Neuronal stem cell (in vitro differentiated cells): ENCODE measurements at regions not wholly inside any gene's neighbourhood (a gene's known extent, or its start where the extent isn't known, plus 50 kb on each side); places are given as distances from the start of the nearest gene placed in this dataset.
A peak's percentile ranks its signal among the peaks of the same experiment; 100 is the strongest.

Experiments
- DNase-seq: peaks from one replicate; pipeline ENCODE4 v3.0.0-alpha.2; 2013; ENCODE audit warnings: low spot score
- H2AFZ ChIP-seq: one replicate; pipeline ENCODE4 v1.6.1; 2013; ENCODE audit warnings: mild to moderate bottlenecking, low read length, inconsistent platforms
- H2AK5ac ChIP-seq: 2 replicates; pipeline ENCODE4 v1.6.1; 2013; ENCODE audit warnings: low read depth, mild to moderate bottlenecking, inconsistent platforms, low read length, moderate library complexity, mixed read lengths
- H2BK120ac ChIP-seq: 2 replicates; pipeline ENCODE4 v1.6.1; 2013; ENCODE audit warnings: low read depth, mild to moderate bottlenecking, inconsistent platforms, low read length, moderate library complexity, mixed read lengths
- H2BK12ac ChIP-seq: one replicate; pipeline ENCODE4 v1.6.1; 2013; ENCODE audit warnings: low read length, inconsistent platforms
- H2BK15ac ChIP-seq: 2 replicates; pipeline ENCODE4 v1.6.1; 2013; ENCODE audit warnings: mild to moderate bottlenecking, low read length, inconsistent platforms, mixed read lengths
- H2BK5ac ChIP-seq: one replicate; pipeline ENCODE4 v1.6.1; 2013; ENCODE audit warnings: inconsistent platforms, mild to moderate bottlenecking, low read length, moderate library complexity
- H3K14ac ChIP-seq: one replicate; pipeline ENCODE4 v1.6.1; 2013; ENCODE audit warnings: low read length, inconsistent platforms
- H3K18ac ChIP-seq: 2 replicates; pipeline ENCODE4 v1.6.1; 2013; ENCODE audit warnings: low read length, inconsistent platforms
- H3K23ac ChIP-seq: 2 replicates; pipeline ENCODE4 v1.6.1; 2013; ENCODE audit warnings: low read depth, mild to moderate bottlenecking, mixed read lengths, low read length, inconsistent platforms; ENCODE audit not compliant: poor library complexity
- H3K27ac ChIP-seq: replicated peaks from 3 replicates; pipeline ENCODE4 v1.5.1; 2013; ENCODE audit warnings: low read length, inconsistent platforms
- H3K27me3 ChIP-seq, 3 experiments: 2 replicates each; pipeline ENCODE4 v1.6.1; 2013; ENCODE audit warnings: low read length in 3 of 3, mild to moderate bottlenecking in 2 of 3, inconsistent platforms in 1 of 3, low read depth in 1 of 3, mixed read lengths in 1 of 3, moderate library complexity in 1 of 3; ENCODE audit not compliant: control insufficient read depth in 3 of 3, insufficient read depth in 3 of 3
- H3K36me3 ChIP-seq, 2 donors: replicated peaks in 1 of 2; 2 replicates each; pipeline ENCODE4 v1.6.1; 2013; ENCODE audit warnings: low read length in 2 of 2; ENCODE audit not compliant: control insufficient read depth in 2 of 2, insufficient read depth in 2 of 2
- H3K4ac ChIP-seq: 2 replicates; pipeline ENCODE4 v1.6.1; 2013; ENCODE audit warnings: inconsistent platforms, mild to moderate bottlenecking, low read length, moderate library complexity
- H3K4me1 ChIP-seq, 2 donors: 1 replicate in 1 of 2; 2 replicates in 1 of 2; pipeline ENCODE4 v1.6.1; 2013; ENCODE audit warnings: low read length in 2 of 2, low read depth in 1 of 2; ENCODE audit not compliant: control insufficient read depth in 2 of 2, insufficient read depth in 1 of 2
- H3K4me2 ChIP-seq: one replicate; pipeline ENCODE4 v1.6.1; 2013; ENCODE audit warnings: mild to moderate bottlenecking, low read length, inconsistent platforms; ENCODE audit not compliant: insufficient read depth, poor library complexity, severe bottlenecking
- H3K4me3 ChIP-seq, 2 donors: 2 replicates each; pipeline ENCODE4 v1.5.1; 2013; ENCODE audit warnings: low read length in 2 of 2, mild to moderate bottlenecking in 2 of 2, inconsistent platforms in 1 of 2, moderate library complexity in 1 of 2
- H3K79me1 ChIP-seq: one replicate; pipeline ENCODE4 v1.6.1; 2013; ENCODE audit warnings: low read depth, mild to moderate bottlenecking, inconsistent platforms, low read length, moderate library complexity
- H3K9ac ChIP-seq: one replicate; pipeline ENCODE4 v1.6.1; 2013; ENCODE audit warnings: mild to moderate bottlenecking, low read depth, low read length, inconsistent platforms; ENCODE audit not compliant: poor library complexity
- H3K9me3 ChIP-seq, 2 donors: replicated peaks in 1 of 2; 2 replicates each; pipeline versions ENCODE3 to v1.6.1; 2013; ENCODE audit warnings: low read length in 2 of 2, mild to moderate bottlenecking in 2 of 2, inconsistent platforms in 1 of 2, low read depth in 1 of 2, mixed read lengths in 1 of 2, moderate library complexity in 1 of 2; ENCODE audit not compliant: control insufficient read depth in 2 of 2, insufficient read depth in 1 of 2
- H4K8ac ChIP-seq: one replicate; pipeline ENCODE4 v1.6.1; 2013; ENCODE audit warnings: low read depth, mild to moderate bottlenecking, inconsistent platforms, low read length, moderate library complexity
- H4K91ac ChIP-seq: one replicate; pipeline ENCODE4 v1.6.1; 2013; ENCODE audit warnings: low read length, low read depth, mild to moderate bottlenecking, inconsistent platforms; ENCODE audit not compliant: poor library complexity
- WGBS, 2 donors: extraction: QIAGEN DNeasy Blood & Tissue Kit; methylation state at CpG; one replicate each; pipeline ENCODE4 v1.1.7; 2013; ENCODE audit warnings: missing lambda C conversion rate in 2 of 2, mixed read lengths in 1 of 2; ENCODE audit not compliant: insufficient read length in 2 of 2, insufficient replicate concordance in 1 of 2; ENCODE audit errors: extremely low coverage in 2 of 2; 5-methylcytosine and 5-hydroxymethylcytosine counted together

DNA sequence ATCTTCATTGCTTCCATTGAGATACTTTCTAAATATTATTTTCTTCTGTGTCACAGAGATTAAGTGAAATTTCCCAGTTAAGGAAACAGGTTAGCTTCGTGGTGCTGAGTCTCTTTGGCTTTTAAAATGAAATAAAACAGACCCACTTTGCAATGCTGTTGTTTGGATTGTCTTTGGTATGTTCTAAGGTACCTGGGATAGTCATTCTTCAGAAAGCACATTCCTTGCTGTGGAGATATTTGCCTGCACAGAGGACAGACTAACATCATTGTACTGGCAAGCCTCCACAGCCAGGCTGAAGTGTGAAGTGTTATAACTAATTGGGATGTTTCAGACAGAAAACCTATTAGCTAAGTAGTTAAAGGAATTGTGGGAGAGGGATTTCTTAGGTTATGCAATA lies 148.8 kb upstream of the EPHA7 start:
- H2AFZ ChIP-seq: no peak overlapping the region
- H3K4me1 ChIP-seq: peaks cover 0 to 2% of the 10 kb centered on the region in 2 donors
- H4K8ac ChIP-seq: no peak overlapping the region
- H3K9me3 ChIP-seq: no peaks in the 10 kb centered on the region
- H3K14ac ChIP-seq: no peak overlapping the region
- no peak overlapping the region for H2BK12ac ChIP-seq
- H2BK5ac ChIP-seq: no peak overlapping the region
- no peak overlapping the region for H2BK120ac ChIP-seq
- H3K4me2 ChIP-seq: no peak overlapping the region
- no CpG with 5 or more reads among the region's 1 CpG for WGBS, 2 donors
- H3K9ac ChIP-seq: no peak overlapping the region
- no peak overlapping the region for H2BK15ac ChIP-seq
- no peak overlapping the region for H3K4me3 ChIP-seq
- H3K36me3 ChIP-seq: no peaks in the 10 kb centered on the region
- no peak overlapping the region for H3K23ac ChIP-seq
- H3K27me3 ChIP-seq: no peaks in the 10 kb centered on the region
- no peak overlapping the region for H2AK5ac ChIP-seq
- H3K18ac ChIP-seq: no peak overlapping the region
- no peaks in the 10 kb centered on the region for H3K79me1 ChIP-seq
- no peak for DNase-seq
- no peak overlapping the region for H3K27ac ChIP-seq
- no peak overlapping the region for H3K4ac ChIP-seq
- no peak overlapping the region for H4K91ac ChIP-seq

DNA sequence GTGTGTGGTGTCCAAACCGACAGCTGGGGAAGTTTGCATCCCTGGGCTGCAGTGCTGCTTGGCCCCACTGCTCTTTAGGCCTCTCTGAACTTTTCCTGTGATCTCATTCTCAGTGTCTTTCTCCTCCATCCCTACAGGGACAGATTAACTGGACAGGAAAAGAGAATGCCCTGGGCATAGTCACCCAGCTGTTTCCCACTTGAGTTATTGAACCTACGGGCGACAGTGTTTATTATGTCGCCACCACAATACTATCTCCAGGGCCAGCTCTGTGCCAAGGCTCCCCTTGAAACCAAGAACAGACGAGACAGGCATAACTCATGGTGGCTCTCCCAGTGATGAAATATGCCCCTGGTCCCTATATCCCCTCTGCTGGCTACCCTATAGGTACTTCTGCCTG lies 147.8 kb upstream of the EPHA7 start:
- peaks cover 0 to 2% of the 10 kb centered on the region in 2 donors for H3K4me1 ChIP-seq
- no peak overlapping the region for H2BK120ac ChIP-seq
- H4K8ac ChIP-seq: no peak overlapping the region
- peak overlapping the region; percentile 8 for H2AFZ ChIP-seq
- H2BK5ac ChIP-seq: no peak overlapping the region
- H3K36me3 ChIP-seq: no peaks in the 10 kb centered on the region
- H3K14ac ChIP-seq: no peak overlapping the region
- H3K4me3 ChIP-seq: no peak overlapping the region
- H3K4ac ChIP-seq: no peak overlapping the region
- H3K23ac ChIP-seq: no peak overlapping the region
- H3K27ac ChIP-seq: no peak overlapping the region
- no peaks in the 10 kb centered on the region for H3K79me1 ChIP-seq
- no peak overlapping the region for H2BK15ac ChIP-seq
- no peaks in the 10 kb centered on the region for H3K27me3 ChIP-seq
- no peak overlapping the region for H2AK5ac ChIP-seq
- H3K9me3 ChIP-seq: no peaks in the 10 kb centered on the region
- DNase-seq: no peak
- no peak overlapping the region for H2BK12ac ChIP-seq
- no peak overlapping the region for H3K18ac ChIP-seq
- no peak overlapping the region for H4K91ac ChIP-seq
- no CpG with 5 or more reads among the region's 5 CpGs for WGBS, 2 donors
- H3K9ac ChIP-seq: no peak overlapping the region
- no peak overlapping the region for H3K4me2 ChIP-seq

DNA sequence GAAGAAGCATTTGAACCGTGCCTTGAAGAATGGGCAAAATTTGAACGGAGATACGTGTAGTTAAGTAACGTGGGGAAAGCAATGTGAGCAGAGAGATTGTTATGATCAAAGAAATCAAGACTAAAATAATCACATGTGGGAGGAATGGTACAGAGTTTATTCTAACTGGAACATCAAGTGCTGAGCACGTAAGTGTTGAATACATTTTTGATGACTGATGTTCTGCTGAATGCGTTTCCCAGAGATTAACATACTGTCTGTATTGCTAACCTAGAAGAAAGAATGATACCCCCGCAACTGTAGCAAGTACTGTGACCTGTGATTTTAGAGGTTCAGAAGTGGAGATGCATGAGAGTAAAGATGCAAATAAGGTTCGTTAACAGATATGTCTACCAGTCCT lies 146.9 kb upstream of the EPHA7 start:
- no peak overlapping the region for H3K14ac ChIP-seq
- H2AK5ac ChIP-seq: no peak overlapping the region
- no CpG with 5 or more reads among the region's 8 CpGs for WGBS, 2 donors
- H2BK15ac ChIP-seq: no peak overlapping the region
- no peak overlapping the region for H3K27ac ChIP-seq
- no peak overlapping the region for H3K23ac ChIP-seq
- H2BK5ac ChIP-seq: no peak overlapping the region
- DNase-seq: no peak
- no peak overlapping the region for H2BK120ac ChIP-seq
- H3K36me3 ChIP-seq: no peaks in the 10 kb centered on the region
- H3K4me1 ChIP-seq: peaks cover 0 to 2% of the 10 kb centered on the region in 2 donors
- no peak overlapping the region for H3K9ac ChIP-seq
- H3K79me1 ChIP-seq: no peaks in the 10 kb centered on the region
- H3K4me2 ChIP-seq: no peak overlapping the region
- no peak overlapping the region for H3K4me3 ChIP-seq
- H4K91ac ChIP-seq: no peak overlapping the region
- no peak overlapping the region for H3K18ac ChIP-seq
- H3K27me3 ChIP-seq: no peaks in the 10 kb centered on the region
- no peaks in the 10 kb centered on the region for H3K9me3 ChIP-seq
- H2BK12ac ChIP-seq: no peak overlapping the region
- H3K4ac ChIP-seq: no peak overlapping the region
- no peak overlapping the region for H4K8ac ChIP-seq
- no peak overlapping the region for H2AFZ ChIP-seq

DNA sequence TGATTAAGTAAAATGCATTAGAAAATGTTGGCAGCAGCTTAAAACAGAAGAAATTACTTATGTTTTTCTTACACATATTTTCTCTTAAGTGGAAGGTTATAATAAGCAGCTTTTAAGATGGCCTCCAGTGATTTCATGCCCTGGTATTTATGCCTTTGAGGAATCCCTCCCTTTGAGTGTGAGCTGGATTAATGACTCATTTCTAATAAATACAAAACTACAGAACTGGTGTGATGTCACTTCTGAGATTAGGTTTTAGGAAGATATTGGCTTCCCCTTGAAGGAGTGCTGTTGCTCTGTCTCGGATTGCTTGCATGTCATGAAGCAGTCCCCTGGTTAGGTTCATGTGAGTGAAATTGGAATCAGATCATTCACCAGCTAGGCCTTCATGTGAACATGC lies 143.2 kb upstream of the EPHA7 start:
- H3K4me2 ChIP-seq: no peak overlapping the region
- peak overlapping the region; percentile 20 for H2AFZ ChIP-seq
- H3K4ac ChIP-seq: no peak overlapping the region
- no peaks in the 10 kb centered on the region for H3K36me3 ChIP-seq
- H2BK15ac ChIP-seq: no peak overlapping the region
- no peak overlapping the region for H2AK5ac ChIP-seq
- no peak overlapping the region for H4K91ac ChIP-seq
- H3K9ac ChIP-seq: no peak overlapping the region
- no peak overlapping the region for H3K18ac ChIP-seq
- H3K9me3 ChIP-seq: no peaks in the 10 kb centered on the region
- H3K4me1 ChIP-seq: no peaks in the 10 kb centered on the region
- no peaks in the 10 kb centered on the region for H3K79me1 ChIP-seq
- no peak overlapping the region for H2BK5ac ChIP-seq
- H4K8ac ChIP-seq: no peak overlapping the region
- H3K4me3 ChIP-seq: no peak overlapping the region
- H3K14ac ChIP-seq: no peak overlapping the region
- H3K27ac ChIP-seq: no peak overlapping the region
- H2BK12ac ChIP-seq: no peak overlapping the region
- no peak overlapping the region for H3K23ac ChIP-seq
- H3K27me3 ChIP-seq: no peaks in the 10 kb centered on the region
- WGBS, 2 donors: no CpG with 5 or more reads among the region's 1 CpG
- no peak for DNase-seq
- no peak overlapping the region for H2BK120ac ChIP-seq
